ENCODE measurements at regions not wholly inside any gene's neighbourhood (a gene's known extent, or its start where the extent isn't known, plus 50 kb on each side); places are given as distances from the start of the nearest gene placed in this dataset.

- TF ChIP-seq POLR2AphosphoS5 (IDR thresholded peaks at IDR 0.05; ENCODE audit: insufficient read depth in 1 of 2, low read depth in 1 of 2): no peak
- no peak for TF ChIP-seq CTCF (IDR thresholded peaks at IDR 0.05)
These were observed 216.0 kb downstream of the DIPK2A start for GRCh38 chr3:144187531-144188210.
